GM19372 (cell line): ENCODE measurements at regions not wholly inside any gene's neighbourhood (a gene's known extent, or its start where the extent isn't known, plus 50 kb on each side); places are given as distances from the start of the nearest gene placed in this dataset.
"Not testable (repeated sequence)": the region's sequence is repeated elsewhere in the genome, so short reads cannot be mapped to it uniquely, and the experiment has no call there.

Source experiments
- ATAC-seq: cut with Tn5 transposase; IDR thresholded peaks from one replicate; pipeline ENCODE4 v1.9.1; 2021; ENCODE audit warnings: mild to moderate bottlenecking, low read depth, moderate library complexity; ENCODE audit not compliant: unreplicated experiment

- no peak for ATAC-seq
Observed at GRCh38 chr4:74543983-74544382, 99.0 kb downstream of the AREG start.

- ATAC-seq, result no peak
Observed at GRCh38 chr4:74544655-74545361, 99.9 kb downstream of the AREG start.

- no peak for ATAC-seq
Observed at GRCh38 chr4:74545448-74545847, 100.5 kb downstream of the AREG start.

GRCh38 chr4:74546057-74546456, 101.1 kb downstream of the AREG start:
- ATAC-seq, result no peak

- no peak for ATAC-seq
Observed at GRCh38 chr4:74547042-74547441, 102.1 kb downstream of the AREG start.

GRCh38 chr4:74548561-74548960, 103.6 kb downstream of the AREG start:
- ATAC-seq, result no peak

GRCh38 chr4:74549936-74550335, 105.0 kb downstream of the AREG start:
- ATAC-seq, result no peak

GRCh38 chr4:74555231-74555630, 110.3 kb downstream of the AREG start:
- ATAC-seq, result no peak

- no peak for ATAC-seq
Observed at GRCh38 chr4:74555843-74556242, 110.9 kb downstream of the AREG start.

GRCh38 chr4:74559853-74560252, 114.9 kb downstream of the AREG start:
- no peak for ATAC-seq

GRCh38 chr4:74567981-74568380, 123.0 kb downstream of the AREG start:
- no peak for ATAC-seq

- no peak for ATAC-seq
Observed at GRCh38 chr4:74570095-74570494, 125.2 kb downstream of the AREG start.

GRCh38 chr4:74578329-74578728, 133.4 kb downstream of the AREG start:
- ATAC-seq, result no peak

- not testable (repeated sequence) for ATAC-seq
Observed at GRCh38 chr4:74578865-74579264, 133.9 kb downstream of the AREG start.

- ATAC-seq, result no peak
Observed at GRCh38 chr4:74583089-74583700, 138.3 kb downstream of the AREG start.

GRCh38 chr4:74583757-74584156, 138.8 kb downstream of the AREG start:
- no peak for ATAC-seq

- ATAC-seq, result no peak
Observed at GRCh38 chr4:74588350-74588749, 143.4 kb downstream of the AREG start.

- no peak for ATAC-seq
Observed at GRCh38 chr4:74590476-74590875, 145.5 kb downstream of the AREG start.

GRCh38 chr4:74598611-74599325, 153.8 kb downstream of the AREG start:
- no peak for ATAC-seq

GRCh38 chr4:74603186-74603585, 158.2 kb downstream of the AREG start:
- no peak for ATAC-seq

- ATAC-seq, result no peak
Observed at GRCh38 chr4:74608151-74608949, 163.4 kb downstream of the AREG start.
